ENCODE measurements at regions not wholly inside any gene's neighbourhood (a gene's known extent, or its start where the extent isn't known, plus 50 kb on each side); places are given as distances from the start of the nearest gene placed in this dataset.

DNA sequence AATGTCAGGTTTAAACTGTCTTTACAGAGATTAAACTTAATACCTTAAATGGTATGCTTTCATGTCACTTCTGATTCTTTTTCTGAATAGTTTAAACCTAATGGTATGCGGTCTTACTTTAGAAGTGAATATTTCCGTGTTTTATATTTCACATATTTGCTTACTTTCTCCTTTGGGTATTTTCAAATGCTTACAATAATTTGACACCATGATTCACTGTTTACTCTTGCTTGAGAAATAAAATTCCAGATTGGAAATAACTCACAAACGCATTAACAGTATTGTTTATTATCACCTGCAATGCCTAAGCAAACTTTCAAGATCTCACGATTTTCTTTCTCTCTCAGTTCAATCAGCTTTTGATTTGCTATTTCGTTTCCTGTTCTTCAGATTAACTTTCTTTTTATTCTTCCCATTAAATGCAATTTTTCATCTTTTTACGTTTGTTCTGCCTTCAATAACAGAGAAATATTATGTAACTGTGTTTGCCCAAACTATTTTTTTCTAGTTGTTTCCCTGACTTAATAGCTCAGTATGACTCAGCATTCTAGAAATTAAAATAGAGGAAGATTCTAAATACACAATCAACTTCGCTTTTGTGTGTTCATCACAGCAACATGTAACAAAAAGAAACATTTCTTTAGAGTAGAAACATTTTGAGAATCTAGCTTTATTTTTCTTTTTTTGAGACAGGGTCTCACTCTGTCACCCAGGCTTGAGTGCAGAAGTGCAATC lies 955.5 kb upstream of the PRKX start:
- TF ChIP-seq JUND (IDR thresholded peaks at IDR 0.05) (no peak), TAF1 (IDR thresholded peaks at IDR 0.05; ENCODE audit: borderline replicate concordance, low read depth, low read length) (no peak)
- TF ChIP-seq, protein P1, sequence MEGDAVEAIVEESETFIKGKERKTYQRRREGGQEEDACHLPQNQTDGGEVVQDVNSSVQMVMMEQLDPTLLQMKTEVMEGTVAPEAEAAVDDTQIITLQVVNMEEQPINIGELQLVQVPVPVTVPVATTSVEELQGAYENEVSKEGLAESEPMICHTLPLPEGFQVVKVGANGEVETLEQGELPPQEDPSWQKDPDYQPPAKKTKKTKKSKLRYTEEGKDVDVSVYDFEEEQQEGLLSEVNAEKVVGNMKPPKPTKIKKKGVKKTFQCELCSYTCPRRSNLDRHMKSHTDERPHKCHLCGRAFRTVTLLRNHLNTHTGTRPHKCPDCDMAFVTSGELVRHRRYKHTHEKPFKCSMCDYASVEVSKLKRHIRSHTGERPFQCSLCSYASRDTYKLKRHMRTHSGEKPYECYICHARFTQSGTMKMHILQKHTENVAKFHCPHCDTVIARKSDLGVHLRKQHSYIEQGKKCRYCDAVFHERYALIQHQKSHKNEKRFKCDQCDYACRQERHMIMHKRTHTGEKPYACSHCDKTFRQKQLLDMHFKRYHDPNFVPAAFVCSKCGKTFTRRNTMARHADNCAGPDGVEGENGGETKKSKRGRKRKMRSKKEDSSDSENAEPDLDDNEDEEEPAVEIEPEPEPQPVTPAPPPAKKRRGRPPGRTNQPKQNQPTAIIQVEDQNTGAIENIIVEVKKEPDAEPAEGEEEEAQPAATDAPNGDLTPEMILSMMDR (IDR thresholded peaks at IDR 0.05) = no peak
- TF ChIP-seq, protein P2, sequence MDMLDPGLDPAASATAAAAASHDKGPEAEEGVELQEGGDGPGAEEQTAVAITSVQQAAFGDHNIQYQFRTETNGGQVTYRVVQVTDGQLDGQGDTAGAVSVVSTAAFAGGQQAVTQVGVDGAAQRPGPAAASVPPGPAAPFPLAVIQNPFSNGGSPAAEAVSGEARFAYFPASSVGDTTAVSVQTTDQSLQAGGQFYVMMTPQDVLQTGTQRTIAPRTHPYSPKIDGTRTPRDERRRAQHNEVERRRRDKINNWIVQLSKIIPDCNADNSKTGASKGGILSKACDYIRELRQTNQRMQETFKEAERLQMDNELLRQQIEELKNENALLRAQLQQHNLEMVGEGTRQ (IDR thresholded peaks at IDR 0.05; ENCODE audit: borderline replicate concordance, low read depth, low read length) = no peak

Data from SK-N-SH (cell line).